Fibroblast of skin of left quadriceps (primary cell): ENCODE measurements at regions not wholly inside any gene's neighbourhood (a gene's known extent, or its start where the extent isn't known, plus 50 kb on each side); places are given as distances from the start of the nearest gene placed in this dataset.

ENCODE experiments used
- DNase-seq, 2 experiments: peaks; one replicate each; pipeline ENCODE4 v3.0.0-alpha.2; 2013; ENCODE audit warnings: low read depth in 2 of 2

DNA sequence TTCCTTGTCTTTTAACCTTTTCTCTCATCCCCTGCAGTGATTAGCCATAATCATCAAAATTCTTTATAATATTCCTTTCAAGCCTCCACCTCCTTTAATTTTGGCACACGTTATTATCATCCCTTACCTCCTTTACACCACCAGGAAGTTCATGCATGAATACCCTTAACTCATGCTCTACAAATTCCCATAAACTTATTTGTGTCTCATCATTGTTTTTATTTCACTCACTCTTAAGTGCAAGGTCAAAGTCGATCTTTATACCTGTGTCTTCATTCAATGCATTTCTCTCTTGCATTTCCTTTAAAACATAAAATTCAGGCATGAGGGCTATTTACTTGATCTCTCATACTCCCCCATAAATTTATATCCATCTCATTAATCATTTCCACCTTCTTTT is 1064.6 kb upstream of the CADM2 start:
- DNase-seq, result no peak

DNA sequence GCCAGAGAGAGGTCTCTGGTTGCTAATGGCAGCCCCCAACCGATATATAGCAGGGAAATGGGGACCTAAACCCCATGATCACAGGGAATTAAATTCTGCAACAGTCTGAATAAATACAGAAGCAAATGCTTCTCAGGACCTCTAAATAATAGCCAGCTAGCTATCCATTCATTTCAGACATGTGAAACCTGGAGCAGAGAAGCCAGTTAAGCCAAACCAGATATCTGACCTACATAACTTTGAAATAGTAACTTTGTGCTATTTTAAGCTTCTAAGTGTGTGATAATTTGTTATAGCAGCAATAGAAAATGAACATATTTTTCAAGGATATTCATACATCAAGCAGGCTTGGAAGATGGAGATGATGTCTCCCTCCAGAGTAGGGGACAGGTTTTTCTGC is 1062.9 kb upstream of the CADM2 start:
- no peak for DNase-seq

DNA sequence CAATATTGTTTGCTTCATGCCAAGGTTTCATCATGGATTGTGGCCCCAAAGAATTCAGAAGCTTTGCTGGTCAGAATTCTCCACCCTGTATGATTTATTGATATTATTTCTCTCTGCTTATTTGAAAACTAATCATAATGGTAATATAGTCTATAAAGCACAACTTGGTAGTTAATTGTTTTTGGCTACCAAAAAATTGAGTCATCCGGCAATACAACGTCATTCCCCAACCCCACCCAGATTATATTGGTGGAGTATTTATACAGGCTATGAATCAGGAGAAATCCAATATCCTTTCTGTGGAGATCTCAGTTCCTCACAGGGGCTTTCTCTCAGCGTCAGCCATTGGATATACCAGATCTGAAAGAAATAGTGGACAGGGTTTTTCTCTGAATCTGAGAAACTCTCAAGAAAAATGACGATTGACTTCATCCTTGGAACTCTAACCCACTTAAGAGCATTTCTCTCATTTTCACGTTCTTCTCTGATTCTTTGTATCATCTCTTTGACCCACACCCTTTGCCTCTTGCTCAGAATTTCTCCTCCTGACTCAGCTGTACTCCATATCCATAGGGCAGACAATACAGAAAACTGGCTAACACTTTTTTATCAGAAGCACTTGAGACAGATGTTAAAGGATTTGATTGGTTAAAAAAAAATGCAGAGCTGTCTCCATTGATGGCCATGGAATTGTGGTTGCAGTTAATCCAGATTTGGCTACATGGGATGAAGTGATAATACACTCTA is 1055.8 kb upstream of the CADM2 start:
- no peak for DNase-seq

DNA sequence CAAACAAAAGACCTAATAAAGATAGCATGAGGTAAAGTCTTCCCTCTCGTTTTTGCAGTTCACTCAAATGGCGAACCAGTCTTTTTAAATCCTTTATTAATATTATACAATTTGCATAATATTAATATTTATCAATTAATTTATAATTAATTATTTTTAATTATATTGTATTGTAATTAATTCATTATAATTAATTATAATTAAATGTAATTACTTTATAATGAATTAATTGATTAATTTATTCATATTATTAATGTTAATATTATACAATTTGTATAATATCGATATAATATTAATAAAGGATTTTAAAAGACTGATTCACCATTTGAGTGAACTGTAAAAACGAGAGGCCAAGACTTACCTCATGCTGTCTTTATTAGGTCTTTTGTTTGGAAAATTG is 1045.4 kb upstream of the CADM2 start:
- no peak for DNase-seq

DNA sequence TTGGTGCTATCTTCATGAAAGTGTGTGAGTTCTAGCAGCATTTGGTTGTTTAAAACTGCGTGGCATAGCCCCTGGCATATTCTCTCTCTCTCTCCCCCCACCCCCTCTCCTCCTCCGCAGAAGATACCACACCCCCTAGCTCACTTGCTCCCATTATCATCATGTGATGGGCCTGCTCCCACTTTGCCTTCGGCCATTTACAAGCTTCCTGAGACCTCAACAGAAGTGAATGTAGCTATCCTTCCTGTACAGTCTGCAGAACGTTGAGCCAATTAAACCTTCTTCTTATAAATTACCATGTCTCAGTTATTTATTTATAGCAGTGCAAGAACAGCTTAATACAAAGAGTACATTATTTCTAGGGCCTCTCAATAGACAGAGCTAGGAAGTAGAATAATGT is 1032.5 kb upstream of the CADM2 start:
- no peak for DNase-seq

DNA sequence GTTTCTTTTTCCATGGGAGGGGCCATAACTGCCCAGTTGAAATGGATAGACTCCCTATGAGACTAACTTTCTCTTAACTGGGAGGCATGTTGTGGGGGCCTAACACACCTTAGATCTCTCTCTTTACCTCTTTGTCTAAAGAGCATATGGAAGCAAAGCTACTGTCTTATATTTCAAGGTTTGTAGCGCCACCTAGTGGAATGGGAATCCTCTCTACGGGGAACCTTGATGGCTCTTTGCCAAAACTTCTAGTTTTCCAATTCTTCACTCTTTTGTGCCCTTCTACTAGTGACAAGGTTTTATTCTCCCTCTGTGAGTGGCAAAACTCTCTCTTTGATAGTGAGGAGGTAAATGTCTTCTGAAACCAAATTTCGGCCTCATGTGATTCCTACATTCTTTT is 1030.4 kb upstream of the CADM2 start:
- DNase-seq, result no peak

DNA sequence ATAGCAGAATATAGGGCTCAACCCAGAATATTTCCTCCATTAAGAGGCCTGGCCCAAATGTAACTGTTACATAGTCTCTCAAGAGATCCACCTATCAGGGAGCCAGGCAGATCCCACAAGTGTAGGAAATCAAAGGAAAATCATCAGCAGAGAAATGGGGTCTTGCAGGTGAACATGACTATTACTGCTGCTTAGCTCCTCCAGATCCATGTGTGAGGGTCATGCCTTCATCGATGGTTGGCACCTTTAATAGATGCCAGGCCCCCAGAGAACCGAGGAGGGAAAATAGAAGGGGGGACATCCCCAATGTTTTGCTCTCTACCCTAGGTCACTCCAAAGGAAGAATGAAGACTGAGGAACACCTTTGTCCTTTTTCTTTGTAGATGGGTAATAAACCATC is 1029.9 kb upstream of the CADM2 start:
- DNase-seq, result no peak

DNA sequence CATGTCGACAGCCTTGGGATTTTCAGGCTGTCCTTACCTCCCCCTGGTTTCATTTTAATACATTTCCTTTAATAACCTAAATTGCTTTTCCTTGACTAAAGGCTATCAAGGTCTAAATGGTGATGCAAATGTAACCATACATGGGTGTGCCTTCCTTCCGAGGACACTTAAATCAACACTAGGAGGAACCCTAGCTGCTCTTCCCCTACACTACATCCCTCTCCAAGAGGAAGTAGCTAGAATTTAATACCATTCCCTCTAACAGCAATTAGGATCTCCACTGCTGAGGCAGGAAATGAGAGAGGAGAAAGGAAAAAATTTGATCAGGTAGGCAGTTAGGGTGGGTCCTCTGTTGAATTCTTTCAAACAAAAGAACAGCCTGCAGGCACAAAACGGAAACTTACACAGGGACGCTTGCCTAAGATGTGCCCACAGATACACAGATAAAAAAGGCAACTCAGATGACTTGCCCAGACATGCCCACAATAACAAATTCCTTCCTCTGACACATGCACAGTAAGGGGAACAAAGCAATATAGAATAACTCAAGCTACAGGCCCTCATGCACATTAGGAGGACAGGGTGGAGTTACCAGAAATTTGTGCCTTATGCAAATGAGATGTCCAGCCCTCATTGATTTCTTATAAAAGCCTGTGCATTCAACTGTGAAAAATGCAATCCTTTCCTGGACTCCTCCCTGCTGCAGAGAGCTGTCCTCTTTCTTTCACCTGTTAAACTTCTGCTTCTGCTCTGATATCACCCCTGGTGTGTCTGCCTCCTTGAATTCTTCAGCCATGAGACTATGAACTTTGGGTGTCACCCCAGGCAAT is 1024.4 kb upstream of the CADM2 start:
- DNase-seq, result no peak

DNA sequence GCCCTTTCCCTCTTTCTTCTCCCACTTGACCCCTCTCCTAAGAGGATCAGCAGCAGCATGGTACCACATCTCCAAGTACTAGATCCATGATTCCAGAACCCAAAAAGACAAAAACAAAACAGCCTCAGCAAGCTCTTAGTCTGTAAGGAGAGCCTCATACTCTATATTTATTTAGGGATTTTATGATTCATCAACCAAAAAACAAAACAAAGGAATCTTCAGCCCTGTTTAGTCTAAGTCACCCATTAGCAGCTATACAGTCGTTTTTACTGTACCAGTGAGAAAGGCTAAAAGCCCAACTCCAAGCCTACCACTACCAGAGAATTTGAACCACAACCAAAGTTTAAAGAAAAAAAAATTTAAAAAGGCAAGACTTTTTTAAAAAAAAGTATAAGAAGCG is 1020.3 kb upstream of the CADM2 start:
- no peak for DNase-seq

DNA sequence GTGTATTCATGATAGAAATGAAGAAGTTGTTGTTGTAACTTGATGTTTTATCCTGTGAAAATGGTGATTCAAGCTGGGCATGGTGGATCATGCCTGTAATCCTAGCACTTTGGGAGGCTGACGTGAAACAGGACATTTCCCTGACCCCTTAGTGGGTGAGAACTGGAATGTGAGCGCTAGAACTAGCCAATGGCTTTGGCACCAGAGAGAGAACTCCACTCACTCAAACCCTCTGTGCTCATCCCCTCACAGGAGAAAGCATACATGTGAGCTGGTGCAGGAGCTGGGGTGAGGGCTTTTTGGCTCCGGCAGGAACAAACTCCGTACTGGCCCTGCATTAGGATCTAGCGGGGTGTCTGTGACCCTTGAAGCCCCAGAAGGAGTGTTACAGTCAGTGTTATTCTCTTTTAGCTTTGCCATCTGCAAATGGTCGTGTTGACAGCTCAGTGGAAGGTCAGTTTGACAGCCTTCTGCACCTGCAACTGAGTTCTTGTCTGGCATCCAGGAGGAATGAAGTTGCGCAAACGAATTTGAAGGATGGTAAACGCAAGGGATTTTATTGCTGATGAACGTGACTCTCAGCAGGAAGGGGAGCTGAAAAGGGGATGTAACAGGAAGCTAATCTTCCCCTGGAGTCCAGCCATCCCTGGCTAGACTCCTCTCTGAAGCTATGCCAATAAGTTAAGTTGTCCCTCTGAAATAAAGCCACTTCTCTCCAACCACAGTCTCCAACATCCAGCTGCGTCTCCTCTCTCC is 1016.6 kb upstream of the CADM2 start:
- no peak for DNase-seq

DNA sequence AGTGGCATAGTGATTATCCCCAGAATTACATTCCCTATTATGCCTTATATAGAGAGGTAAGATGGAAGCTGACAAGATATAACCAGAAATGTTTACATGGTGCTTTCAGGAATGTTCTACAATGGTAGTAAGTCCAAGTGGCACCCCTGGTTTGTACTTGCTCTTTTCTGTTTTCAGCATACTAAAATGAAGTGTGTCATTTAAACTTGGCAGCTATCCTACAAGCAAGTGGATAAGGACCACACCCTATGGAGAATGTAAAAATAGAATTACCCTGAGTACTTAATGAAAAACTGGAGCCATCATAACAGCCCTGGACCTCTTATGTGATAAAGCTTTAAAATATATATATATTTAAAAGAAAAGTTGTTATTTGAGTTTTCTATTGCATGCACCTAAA is 1012.7 kb upstream of the CADM2 start:
- no peak for DNase-seq

DNA sequence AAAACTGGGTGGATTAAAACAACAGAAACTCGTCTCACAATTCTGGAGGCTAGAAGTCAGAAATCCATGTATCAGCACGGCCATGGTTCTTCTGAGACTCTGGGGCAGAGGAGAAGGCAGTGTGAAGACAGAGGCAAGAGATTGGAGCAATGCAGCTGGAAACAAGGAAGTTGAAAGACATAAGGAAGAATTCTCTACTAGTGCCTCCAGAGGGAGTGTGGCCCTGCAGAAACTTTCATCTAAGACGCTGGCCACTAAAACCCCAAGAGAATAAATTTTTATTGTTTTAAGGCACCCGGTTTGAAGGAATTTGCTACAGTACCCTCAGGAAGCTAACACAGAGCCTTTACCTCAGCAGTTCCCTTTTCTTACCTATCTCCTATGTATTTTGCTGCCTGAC is 1012.2 kb upstream of the CADM2 start:
- no peak for DNase-seq

DNA sequence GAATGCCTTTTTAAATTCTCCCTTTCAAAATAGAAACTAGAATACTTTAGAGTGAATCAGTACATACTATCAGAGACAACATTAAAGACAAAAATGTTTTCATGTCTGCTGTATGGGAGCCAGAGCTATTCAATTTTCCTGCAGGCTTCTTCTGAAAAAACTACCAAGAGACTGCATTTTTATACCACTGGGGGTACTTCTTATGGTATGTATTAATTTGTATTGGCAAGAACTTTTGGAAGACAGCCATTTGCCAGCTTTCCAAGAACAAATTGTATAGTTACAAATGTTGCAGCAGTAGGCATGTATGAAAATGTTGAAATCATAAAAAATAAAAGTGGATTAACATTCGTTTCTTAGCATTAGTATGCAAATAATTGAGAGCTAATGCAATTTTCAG is 1010.0 kb upstream of the CADM2 start:
- no peak for DNase-seq

DNA sequence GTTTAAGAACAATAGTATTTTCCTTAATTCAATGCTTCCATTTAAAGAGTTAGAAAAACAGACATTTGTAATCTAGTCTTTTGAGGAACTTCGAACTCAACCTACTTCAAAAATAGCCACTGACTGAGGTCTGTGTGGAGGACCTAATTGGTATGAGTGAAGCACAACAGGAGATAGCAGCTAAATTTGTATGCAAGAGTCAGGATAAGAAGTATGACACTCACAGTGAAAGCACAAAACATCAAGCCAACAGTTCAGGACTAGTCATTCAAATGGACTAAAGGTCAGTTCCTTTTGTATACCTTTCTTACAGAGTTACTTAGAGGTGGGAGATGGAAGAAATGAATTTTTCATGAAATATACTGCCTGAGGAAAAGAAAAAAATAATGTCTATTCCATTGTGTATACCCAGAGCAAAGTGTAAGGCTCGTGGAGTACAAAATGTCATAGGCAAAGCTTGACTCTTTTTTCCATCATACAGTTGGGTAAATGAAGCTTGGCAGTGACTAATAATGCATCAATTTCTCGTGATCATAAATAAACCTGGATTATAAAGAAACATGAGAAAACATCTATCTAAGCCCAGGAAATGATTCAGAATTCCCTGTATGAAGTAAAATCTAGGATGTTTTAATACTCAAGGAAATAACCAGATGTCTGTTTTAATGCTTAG is 1005.2 kb upstream of the CADM2 start:
- DNase-seq, result no peak

DNA sequence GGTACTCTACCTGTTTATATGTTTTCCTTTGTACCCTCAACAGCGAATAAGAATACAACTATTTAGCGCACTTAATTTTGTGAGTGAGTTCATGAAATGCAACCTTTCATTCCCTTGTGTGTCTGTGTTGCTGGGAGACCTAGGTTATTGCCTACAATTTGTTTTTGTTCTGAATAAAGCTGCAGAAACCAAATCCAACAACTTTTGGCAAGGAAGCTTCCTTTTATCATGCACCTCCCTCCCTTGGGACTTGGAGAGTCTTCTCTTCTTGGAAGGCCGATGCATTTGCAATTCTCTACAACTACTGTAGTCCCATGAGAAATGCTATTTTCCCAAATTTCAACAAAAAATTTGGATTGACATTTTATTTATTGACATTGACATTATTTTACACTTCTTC is 1002.4 kb upstream of the CADM2 start:
- DNase-seq, result no peak

DNA sequence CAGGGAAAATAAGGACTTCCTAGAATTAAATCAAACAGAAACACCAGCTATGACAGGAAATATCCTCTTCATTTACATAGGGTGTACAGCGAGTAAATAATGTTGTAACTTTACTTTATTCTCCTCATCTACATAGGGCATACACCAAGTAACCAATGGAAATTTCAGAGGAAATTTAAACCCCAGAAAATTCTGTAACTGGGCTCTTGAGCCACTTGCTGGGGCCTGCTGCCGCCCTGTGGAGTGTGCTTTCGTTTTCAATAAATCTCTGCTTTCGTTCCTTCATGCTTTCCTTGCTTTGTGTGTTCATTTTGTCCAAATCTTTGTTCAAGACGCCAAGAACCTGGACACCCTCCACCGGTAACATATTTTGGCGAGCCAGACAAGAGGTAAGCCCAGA is 990.4 kb upstream of the CADM2 start:
- DNase-seq, result no peak

DNA sequence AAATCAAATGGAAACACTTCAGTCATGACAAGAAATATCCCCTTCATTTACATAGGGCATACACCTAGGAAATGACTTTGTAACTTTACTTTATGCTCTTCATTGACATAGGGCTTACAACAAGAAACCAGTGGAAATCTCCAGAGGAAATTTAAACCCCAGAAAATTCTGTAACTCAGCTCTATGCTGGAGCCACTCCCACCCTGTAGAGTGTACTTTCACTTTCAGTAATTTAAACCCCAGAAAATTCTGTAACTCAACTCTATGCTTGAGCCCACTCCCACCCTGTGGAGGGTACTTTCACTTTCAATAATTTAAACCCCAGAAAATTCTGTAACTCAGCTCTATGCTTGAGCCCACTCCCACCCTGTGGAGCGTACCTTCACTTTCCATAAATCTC is 987.1 kb upstream of the CADM2 start:
- no peak for DNase-seq

DNA sequence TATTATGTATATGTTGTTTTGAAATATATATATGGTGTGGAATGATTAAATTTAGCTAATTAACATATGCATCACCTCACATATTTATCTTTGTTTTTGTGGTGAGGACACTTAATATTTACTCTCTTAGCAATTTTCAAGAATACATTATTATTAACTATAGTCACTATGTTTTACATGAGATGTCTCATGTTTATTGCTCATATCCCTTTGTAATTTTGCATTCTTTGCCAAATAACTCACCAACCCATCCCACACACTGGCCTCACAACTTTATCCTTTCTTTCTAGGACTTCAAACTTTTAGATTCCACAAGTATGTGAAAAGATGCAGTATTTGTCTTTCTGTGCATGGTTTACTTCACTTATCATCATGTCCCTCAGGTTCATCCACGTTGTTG is 950.2 kb upstream of the CADM2 start:
- no peak for DNase-seq

DNA sequence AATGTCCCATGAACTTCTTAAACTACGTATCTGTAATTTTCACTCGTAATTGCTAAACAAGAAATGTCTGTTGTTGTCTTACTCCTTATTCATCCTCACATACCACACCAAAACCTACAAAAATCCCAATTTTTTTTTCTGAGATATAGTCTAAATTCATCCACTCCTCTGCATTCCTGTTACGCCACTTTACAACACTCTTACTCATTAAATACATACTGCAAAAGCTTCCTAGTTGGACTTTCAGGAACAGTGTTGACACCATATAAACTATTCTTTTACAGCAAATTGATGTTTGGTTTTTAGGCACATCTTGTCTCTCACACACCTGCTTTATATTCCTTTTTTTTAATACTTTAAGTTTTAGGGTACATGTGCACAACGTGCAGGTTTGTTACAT is 934.9 kb upstream of the CADM2 start:
- DNase-seq, result no peak

DNA sequence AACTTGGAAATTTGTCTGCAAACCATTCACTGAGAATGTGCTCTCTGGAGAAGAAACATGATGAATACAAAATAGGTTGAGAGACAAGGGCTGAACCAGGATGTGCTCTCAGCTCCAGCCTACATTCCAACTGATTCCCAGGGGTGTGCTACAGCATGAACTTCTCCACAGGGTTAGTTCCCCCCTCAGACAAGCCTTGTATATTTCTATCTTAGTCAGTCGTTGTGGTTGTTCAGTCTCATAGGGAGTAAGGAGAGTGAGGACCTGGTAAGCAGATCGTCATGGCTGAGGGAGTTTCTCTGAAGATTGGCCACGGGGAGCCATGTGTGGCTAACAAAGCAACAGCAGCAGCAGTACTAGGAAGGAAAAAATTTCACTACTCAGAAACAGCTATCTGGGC is 919.7 kb upstream of the CADM2 start:
- peak; percentile 5 to 14 for DNase-seq

DNA sequence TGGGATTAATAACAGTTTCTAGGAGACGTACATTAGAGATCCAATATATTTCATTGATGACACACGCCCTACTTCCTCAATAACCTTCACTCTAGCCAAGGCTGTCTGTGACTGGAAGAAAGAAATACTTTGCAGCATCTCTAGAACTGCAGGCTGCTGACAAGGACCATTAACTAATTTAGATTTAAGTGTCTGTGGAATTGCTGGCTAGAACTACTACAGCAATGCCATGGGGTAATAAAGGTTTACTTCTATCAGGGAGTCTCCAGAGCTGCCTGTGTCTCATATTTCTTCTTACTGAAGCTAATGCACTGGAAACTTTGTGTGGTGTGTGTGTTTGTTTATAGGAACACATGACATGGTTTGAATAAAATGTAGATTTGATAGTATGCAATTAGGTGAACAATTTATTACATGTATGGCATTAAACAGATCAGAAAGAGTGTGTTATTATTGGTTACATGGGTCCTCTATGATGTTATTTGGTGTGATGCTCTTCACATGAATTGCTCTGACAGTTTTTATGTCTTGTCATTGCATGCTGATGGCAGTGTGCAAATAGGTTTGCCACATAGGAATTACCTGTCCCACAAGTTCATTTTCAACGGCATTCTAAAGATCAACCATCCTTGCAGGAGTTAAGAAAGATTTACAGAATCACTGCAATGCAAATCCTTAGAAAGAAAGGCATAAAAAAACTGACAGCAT is 916.2 kb upstream of the CADM2 start:
- DNase-seq, result no peak

DNA sequence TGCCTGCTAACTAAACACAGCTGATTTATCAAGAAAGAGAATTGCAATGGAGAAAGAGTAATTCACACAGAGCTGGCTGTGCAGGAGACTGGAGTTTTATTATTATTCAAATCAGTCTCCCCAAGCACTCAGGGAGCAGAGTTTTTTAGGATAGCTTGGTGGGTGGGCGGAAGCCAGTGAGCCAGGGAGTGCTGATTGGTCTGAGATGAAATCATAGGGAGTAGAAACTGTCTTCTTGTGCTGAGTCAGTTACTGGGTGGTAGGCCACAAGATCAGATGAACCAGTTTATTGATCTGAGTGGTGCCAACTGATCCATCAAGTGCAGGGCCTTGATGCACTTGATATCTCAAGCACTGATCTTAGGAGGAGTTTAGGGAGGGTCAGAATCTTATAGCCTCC is 891.9 kb upstream of the CADM2 start:
- DNase-seq, result no peak
